B cell (primary cell): ENCODE measurements at regions not wholly inside any gene's neighbourhood (a gene's known extent, or its start where the extent isn't known, plus 50 kb on each side); places are given as distances from the start of the nearest gene placed in this dataset.

Experiments
- CTCF ChIP-seq: fragments of 200-600 bp; IDR thresholded peaks from one replicate; pipeline ENCODE4 v1.8.0; 2022; ENCODE audit warnings: antibody characterized with exemption, mild to moderate bottlenecking
- EZH2 ChIP-seq: IDR thresholded peaks from 2 replicates; pipeline ENCODE4 v1.6.1; 2012; ENCODE audit warnings: borderline replicate concordance, low read depth, mild to moderate bottlenecking, moderate library complexity, low read length; ENCODE audit not compliant: insufficient read depth, poor library complexity, severe bottlenecking

GRCh38 chr4:33088713-33089112 lies 2368.5 kb downstream of the PCDH7 start:
- TF ChIP-seq CTCF = no peak
- TF ChIP-seq EZH2 = no peak
